Hepatic stellate cell (primary cell): ENCODE measurements at regions not wholly inside any gene's neighbourhood (a gene's known extent, or its start where the extent isn't known, plus 50 kb on each side); places are given as distances from the start of the nearest gene placed in this dataset.
"Not testable (repeated sequence)": the region's sequence is repeated elsewhere in the genome, so short reads cannot be mapped to it uniquely, and the experiment has no call there.

ENCODE experiments used
- DNase-seq: peaks from one replicate; pipeline ENCODE4 v3.0.0; 2011; ENCODE audit warnings: low spot score

DNA sequence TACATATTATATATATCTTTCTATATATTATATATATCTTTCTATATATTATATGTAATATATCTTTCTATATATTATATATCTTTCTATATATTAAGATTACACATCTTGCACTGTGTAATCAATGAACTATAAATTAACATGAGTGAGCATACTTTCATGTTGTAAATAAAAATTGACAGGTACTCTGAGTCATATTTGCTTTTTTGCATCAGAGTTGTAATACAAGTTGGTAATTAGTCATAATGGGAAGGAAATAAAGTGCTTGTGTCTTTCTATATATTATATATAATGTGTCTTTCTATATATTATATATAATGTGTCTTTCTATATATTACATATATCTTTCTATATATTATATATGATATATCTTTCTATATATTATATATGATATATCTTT is 172.5 kb upstream of the MAGI2 start:
- not testable (repeated sequence) for DNase-seq

DNA sequence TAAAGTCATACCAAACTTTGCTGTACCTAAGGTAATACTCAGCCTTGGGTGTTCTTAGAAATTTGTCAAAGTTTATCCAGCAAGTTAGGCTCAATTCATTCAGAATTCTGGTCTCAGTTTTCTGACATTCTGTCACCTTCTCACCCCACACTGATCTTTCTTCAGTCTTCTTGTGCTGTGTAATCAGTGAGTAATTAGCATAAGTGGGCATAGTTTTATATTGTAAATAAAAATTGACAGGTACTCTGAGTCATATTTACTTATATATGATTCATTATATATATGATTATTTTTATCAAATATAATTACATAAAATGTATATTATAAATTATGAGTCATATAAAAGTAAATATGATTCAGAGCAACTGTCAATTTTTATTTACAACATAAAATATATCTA is 170.9 kb upstream of the MAGI2 start:
- no peak for DNase-seq

DNA sequence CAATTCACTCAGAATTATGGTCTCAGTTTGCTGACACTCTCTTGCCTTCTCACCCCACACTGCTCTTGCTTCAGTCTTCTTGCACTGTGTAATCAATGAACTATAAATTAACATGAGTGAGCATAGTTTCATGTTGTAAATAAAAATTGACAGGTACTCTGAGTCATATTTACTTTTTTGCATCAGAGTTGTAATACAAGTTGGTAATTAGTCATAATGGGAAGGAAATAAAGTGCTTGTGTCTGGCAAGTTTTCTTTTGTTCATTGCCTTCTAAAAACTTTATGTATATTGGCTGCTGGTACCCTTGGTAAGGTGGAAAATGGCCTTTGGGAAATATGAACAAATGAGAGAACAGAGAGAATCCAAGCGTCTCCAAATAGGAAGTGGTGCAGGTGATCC is 169.3 kb upstream of the MAGI2 start:
- no peak for DNase-seq

DNA sequence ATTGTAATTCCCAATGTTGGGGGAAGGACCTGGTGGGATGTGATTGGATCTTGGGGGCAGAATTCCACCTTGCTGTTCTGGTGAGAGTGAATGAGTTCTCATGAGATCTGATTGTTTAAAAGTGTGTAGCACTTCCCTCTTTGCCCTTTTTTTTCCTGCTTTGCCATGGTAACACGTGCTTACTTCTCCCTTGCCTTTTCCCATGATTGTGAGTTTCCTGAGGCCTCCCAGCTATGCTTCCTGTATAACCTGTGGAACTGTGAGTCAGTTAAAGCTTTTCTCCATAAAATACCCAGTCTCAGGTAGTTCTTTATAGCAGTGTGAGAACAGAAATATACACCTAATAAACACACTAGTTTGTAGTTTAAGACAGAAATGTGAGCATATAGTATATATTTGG is 166.8 kb upstream of the MAGI2 start:
- DNase-seq, result no peak

DNA sequence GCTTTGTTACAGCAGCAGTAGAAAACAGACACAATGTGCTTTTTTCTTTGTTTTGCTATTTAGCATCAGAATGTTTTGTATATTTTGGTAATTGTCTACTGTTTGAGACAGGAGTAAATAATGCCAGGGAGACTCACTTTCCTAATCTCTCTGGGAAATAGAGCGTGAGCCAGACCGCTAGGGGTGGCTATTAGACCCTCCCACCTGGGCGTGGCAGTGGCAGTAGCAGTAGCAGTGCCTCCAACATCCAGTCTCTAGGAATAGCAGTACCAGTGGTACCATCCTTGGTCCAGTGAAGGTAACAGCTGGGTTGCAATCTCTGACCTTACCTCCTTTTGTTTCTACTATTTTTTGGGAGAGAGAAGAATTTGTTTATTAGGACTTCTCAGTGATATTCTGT is 165.7 kb upstream of the MAGI2 start:
- no peak for DNase-seq

DNA sequence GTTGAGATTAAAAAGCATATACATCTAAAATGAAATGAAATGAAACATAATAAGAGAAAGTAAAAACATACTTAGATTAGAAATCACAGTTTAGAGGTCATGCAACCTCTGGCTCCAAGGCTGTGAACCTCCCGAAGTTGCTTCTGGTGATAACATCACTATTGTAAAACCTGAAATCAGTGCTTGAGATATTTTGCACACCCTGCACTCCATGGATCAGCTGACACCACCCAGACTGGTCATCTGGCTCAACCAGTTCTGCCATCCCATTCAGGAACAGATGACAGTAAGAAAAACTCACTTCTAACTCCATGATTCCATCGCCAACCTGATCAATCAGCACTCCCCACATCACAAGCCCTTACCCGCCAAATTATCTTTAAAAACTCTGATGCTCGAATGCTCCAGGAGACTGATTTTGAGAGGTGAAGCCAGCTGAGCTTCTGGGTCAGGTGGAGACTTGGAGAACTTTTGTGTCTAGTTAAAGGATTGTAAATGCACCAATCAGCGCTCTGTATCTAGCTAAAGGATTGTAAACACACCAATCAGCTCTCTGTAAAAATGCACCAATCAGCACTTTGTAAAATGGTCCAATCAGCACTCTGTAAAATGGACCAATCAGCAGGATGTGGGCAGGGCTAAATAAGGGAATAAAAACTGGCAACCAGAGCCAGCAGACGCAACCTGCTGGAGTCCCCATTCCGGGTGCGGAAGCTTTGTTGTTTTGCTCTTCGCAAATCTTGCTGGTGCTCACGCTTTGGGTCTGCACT is 162.6 kb upstream of the MAGI2 start:
- DNase-seq, result no peak

DNA sequence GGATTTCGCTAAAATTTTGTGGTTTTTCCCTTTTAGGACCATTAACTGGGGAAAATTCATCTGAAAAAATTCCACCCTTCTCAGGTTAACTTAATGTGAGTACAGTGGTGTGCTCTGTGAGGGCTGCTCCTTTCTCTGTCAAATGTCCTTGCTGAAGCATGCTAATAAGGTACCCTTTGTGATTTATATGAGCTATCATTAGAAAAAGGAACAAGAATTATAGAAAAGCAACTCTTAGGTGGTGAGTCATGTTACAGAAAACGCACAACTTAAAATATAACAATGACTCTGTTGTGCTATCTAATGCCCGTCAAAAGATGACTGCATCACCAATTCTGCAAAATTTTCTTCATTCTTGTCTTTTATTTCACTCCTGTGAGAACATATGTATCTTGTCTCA is 162.0 kb upstream of the MAGI2 start:
- no peak for DNase-seq

DNA sequence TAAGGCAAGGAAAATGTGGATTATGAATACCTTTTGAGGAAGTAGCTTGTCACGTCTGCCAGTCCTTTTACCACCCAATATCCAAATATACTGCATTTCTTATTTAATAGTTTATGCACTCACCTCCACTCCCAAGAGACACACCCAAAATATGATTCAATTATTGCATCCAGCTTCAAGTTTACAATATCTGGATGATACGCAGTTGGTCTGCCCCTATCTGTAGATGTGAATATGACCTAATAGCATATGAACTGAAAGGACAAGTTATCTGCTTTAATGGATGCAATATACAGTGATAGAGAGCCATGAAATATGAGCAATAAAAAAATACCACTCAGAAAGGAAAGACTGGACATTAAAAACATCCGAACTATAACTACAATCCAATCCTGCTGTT is 159.4 kb upstream of the MAGI2 start:
- no peak for DNase-seq

GRCh38 chr7:79612022-79612421 is 158.6 kb upstream of the MAGI2 start:
- DNase-seq, result no peak

DNA sequence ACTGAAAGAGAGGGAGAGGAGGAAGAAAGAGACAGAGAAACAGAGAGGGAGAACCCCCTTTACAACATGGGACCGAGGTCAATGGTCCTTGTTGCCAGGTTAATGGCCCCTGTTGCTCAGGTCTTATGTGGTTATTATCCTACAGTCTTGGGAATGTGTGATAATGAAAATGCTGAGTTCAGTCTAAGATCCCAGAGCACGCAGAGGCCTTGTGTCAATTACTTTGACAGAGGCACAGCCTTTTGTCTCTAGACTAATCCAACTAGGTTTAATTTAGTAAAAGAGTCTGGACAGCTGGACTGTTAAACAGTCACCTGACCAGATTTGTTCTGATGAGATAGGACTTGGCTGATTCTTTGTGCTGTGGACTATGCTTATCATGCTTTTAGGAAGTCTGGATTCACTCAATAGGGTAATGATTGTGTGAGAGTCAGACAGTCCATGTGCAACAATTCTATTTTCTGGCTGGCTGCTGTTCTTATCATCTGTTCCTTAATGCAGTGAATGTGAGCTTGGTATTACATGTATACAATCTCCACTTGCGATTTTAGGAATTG is 157.4 kb upstream of the MAGI2 start:
- no peak for DNase-seq

- DNase-seq, result no peak
Observed at GRCh38 chr7:79610313-79610712, 156.8 kb upstream of the MAGI2 start.

DNA sequence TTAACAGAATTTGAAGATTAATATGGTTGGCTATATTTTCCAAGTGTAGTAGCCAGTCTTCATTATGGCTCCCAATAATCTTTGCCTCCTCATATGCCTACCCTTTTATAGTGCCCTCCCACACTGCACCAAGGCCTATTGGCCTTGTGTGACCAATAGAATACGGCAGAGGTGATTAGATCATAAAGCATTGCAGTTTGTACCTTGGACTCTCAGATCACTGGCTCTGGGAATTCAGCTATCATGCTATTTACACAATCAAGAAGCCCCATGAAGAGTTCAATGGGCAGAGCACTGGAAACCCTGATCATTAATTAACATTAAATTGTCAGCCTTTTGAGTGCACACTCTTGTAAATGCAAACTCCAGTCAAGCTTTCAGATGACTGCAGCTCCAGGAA is 154.5 kb upstream of the MAGI2 start:
- no peak for DNase-seq

- no peak for DNase-seq
Observed at GRCh38 chr7:79604841-79605240, 151.4 kb upstream of the MAGI2 start.

DNA sequence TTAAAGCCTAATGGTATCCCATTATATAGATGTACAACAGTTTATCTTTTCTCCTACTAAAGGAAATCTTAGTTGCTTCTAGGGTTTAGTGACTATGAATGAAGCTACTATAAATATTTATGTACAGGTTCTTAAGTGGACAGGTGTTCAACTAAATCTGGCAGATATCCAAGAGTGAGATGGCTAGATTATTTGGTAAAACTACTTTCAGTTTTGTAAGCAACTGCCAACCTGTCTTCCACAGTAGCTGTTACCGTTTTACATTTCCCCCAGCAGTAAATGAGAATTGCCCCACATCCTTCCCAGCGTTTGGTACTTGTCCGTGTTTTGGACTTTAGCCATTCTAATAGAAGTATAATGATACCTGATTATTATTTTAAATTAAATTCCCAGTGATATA is 144.9 kb upstream of the MAGI2 start:
- no peak for DNase-seq

- not testable (repeated sequence) for DNase-seq
Observed at GRCh38 chr7:79594671-79595070, 141.2 kb upstream of the MAGI2 start.

DNA sequence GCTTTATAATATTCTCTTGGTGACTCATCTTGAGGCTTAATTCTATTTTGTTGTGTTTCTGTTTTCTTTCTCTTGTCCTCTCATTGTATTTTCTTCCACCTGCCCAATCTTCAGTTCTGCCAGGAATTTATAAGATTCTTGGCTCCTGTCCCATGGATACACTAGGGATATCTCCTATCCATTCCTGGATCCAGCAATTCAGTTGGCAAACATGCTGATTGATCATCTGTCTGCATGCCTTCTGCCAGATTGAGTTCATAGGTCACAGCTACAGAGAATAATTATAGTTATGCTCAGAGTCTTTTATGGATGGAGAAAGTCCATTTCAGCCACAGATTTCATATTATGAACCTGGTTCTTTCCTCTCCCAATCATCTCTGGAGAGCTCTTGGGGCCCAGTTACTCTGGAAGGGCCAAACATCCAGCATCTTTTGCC is 140.4 kb upstream of the MAGI2 start:
- no peak for DNase-seq

- DNase-seq, result no peak
Observed at GRCh38 chr7:79590916-79591623, 137.6 kb upstream of the MAGI2 start.

GRCh38 chr7:79590391-79590790 is 136.9 kb upstream of the MAGI2 start:
- DNase-seq, result no peak

DNA sequence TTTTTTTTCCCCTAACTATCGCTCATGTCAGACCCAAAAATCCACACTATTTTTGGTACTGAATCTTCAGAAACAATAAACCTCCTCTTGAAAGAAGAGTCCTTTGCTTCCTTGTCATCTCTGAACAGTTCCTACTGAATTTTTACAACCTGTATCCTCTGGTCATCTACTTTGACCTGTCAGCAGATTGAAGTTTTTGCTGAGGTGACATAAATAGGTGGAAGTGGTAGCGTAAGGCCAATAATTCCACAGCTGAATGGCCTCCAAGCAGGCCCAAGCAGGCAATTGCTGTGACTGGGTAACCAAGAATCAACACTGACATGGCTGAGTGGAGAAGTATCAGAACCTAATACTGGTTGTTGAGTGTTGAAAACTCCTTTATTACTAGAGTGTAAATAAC is 117.4 kb upstream of the MAGI2 start:
- DNase-seq, result no peak

- DNase-seq, result no peak
Observed at GRCh38 chr7:79563821-79564522, 110.5 kb upstream of the MAGI2 start.

GRCh38 chr7:79555571-79555970 is 102.1 kb upstream of the MAGI2 start:
- DNase-seq, result no peak

- no peak for DNase-seq
Observed at GRCh38 chr7:79553811-79554555, 100.5 kb upstream of the MAGI2 start.
